ENCODE measurements at regions not wholly inside any gene's neighbourhood (a gene's known extent, or its start where the extent isn't known, plus 50 kb on each side); places are given as distances from the start of the nearest gene placed in this dataset.

DNA sequence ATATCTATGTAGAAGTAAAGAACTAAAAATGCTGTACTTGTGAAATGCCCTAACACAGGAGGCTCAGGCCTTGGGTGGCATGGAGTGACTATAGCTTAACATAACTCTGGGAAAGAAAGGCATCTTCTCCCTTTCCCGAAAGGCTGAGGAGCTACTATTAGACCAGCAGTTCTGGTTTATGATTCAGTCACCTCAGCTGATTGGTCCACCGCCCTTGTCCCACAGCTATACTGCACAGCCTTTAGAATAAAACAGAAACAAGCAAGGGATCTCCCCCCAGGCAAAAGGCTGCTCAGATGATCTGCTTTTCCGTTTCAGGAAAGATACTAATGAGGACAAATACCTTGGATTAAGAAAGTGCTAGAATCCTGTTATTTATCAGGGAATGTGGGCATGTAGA lies 171.3 kb downstream of the SNCA start:
- DNase-seq = no peak

DNA sequence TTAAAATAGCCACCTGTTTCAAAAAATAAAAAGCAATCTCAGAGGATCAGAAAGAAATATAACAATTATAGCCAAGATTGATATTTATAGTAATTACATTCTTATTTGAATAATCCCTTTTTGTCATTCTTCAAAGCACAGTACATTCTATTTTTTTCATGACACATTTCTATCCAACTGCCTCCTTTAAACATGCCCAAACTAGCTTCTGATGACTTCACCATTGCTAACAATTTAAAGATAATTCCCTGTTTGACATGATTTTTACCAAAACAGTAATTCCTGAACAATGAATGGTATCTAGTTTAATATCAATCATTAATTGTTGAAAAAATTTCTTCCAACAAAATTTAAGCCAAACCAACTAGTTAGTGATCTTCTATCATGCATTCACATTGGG lies 172.4 kb downstream of the SNCA start:
- DNase-seq = no peak

DNA sequence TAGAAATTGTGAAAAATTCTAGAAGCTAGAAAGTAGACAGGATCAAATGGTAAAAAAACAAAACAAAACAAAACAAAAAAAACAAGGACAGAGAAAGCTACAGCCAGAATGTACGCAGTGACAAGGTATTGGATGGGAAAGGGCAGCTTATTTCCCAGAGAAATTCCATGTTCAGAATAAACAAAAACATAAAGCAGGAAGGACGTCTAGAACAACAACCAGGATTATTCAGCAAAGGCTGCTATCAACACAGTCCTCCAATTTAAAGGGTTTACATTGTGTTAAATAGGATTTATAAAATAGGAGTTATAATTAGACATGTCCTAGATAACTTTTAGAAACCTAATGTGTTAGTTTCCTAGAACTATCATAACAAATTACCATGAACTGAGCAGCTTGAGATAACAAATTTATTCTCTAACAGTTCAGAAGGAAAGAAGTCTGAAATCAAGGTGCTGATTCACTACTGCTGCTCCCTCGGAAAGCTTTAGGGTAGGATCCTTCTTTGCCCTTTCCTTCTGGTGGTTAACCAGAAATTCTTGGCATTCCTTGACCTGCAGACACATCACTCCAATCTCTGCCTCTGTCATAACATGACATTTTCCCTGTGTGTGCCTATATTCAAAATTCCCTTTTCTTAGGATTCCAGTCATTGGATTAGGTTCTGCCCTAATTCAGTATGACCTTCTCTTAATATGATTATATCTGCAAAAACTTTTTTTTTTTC lies 175.6 kb downstream of the SNCA start:
- DNase-seq = no peak

DNA sequence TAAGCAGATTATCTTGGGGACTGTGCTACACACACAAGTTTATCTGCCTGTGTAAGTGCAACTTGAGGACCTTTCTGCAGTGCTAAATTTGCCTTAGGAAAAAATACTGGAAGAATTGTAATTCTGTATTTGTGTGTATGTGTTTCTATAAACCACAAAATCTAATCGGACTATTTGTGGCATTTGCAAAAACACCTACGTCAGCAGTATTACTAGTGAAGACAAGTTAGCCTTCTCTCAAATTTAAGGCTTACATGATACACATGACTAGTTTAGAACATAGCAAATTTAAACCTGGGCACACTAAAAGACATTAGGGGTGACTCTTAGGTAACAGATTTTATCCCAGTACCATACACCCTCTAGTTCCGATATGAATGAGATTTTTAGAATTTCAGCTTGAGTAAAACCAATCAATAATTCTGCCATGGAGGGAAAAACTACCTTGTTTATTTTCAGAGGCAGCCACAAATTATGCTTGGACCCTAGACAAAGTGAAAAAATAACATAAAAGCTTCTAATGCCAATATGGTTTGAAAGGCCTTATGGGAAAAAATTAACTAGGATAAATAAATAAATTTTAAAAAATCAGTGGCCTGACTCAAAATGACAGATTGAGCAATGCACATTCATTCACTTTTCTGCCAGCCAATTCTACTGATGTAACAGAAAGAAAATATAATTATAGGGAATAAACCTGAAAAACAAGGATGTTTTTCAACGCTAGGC lies 176.4 kb downstream of the SNCA start:
- no peak for DNase-seq

DNA sequence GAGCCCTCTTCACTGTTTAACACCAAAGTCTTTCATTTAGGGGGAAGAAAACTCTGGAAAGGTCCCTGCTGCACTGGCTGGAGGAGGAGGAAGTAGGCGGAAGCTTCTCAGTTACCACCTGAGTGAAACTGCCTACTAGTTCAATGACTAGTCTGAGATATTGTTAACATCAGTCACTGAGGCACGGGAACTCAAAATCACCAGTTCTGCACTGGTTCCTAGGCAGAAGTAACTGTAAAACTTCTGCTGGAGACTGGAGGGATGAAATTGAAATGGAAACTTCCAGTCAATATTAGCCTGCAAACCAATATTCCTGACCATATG lies 178.3 kb downstream of the SNCA start:
- no peak for DNase-seq

DNA sequence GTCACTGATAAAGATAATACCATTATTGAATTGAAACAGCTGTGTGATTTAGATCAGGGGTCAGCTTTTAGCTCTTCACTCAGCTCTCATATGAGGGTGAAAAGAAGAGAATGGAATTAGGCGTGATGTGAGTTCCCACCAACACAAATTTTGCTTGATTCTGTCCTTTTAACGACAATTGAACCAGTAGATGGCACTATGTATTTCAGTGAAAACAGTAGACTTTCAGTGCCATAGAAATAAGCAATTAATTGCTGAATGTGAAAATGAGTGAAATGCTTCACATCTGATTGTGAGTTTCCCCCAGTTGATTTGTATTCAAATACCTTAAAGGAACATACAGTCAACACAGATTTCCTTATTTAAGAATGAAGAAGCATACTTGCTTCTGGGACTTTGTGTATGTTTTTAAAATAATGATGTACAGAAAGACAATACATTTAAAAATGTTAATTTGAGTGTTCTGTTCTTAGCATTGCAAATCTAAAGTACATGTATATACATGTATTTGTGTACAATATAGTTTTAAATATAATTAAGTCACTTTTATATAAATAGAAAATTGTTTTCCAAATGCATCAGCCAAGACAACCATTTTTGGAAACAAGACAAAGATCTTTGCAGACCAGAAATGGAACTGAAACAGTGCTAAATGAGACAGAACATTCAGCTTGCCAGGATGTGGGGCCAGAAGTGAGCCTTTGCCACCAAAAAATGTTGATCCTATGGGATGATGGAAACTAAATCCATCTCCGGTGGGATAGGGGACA lies 178.8 kb downstream of the SNCA start:
- peak; percentile 78 for DNase-seq

DNA sequence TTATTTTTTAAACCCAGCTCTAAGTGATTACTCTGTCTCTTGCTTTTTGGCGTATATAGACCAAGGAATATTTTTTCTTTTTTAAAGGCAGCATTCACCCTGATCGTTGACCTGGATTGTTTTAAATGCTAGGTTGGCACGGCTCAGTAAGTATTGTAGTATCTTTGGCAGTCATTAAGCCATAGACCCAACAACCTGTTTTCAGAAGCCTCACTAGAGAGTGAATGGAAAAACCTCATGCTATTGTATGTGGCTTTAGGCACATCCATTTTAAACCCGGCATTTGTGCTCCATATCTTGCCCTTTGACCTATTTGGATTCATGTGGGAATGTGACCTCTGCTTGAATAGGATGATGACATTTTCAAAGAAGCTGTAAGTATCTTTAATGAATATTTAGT lies 183.9 kb downstream of the SNCA start:
- no peak for DNase-seq

DNA sequence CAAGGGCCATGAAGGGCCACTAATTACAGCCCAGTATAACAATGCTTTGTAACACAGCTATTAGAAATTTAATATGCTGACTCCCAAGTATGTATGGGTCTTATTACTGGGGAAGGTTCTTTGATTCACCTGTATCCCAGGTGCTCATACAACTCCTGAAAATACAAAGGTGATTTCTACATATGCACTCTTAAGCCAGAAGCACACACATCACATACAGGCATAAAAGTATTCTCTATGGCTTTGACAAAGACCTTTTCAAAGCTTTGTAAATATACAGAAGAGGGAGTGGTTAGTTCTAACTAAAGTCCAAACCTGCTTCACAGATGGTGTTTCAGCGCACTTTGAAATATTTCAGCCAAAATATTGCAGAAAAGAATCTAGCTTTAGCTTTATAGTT lies 191.5 kb downstream of the SNCA start:
- DNase-seq = no peak

DNA sequence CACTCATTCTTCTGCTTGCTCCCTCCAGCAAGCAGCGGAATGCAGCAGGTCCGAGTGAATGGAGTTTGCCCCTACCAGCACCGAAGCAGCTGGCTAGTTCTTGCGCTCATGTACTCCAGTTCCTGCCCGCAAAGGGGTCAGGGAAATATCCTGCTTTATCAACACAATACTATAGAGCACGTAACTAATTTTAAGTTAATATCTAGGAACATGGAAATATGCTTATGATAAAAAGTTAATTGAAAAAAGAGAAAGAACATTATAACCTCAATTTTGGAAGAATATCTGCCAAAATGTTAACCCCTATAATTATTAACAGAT lies 195.6 kb downstream of the SNCA start:
- no peak for DNase-seq

DNA sequence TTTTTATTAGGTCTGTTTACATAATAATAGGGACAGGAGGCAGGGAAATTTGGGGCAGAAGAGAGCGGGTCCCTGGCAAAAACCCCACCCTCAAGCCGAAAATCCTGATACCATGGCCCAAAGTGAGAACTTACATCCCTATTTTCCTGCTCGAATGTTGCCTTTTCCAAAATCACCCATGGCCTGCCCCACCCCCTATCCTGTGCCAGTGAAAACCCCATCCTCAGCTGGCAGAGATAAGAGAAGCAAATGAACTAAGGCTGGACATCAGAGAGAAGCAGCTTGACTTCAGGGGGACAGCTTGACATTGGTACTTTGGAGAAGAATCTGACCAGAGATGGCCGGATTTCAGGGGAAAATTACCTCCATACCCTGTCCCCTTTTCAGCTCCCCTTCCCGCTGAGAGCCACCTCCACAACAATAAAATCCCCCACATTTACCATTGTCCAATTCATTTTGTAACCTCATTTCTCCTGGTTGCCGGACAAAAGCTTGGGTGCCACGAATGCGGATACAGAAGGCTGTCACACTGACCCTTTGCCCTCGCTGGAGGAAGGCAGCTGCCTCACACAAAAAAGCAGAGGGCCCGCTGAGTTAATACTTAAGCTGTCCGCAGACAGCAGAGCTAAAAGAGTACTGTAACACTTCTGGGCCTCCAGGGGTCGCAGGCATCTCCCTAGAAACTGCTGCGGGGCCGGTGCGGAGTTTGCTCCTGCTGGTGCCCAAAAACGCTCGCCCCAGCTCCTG lies 196.2 kb downstream of the SNCA start:
- peak; percentile 70 for DNase-seq

DNA sequence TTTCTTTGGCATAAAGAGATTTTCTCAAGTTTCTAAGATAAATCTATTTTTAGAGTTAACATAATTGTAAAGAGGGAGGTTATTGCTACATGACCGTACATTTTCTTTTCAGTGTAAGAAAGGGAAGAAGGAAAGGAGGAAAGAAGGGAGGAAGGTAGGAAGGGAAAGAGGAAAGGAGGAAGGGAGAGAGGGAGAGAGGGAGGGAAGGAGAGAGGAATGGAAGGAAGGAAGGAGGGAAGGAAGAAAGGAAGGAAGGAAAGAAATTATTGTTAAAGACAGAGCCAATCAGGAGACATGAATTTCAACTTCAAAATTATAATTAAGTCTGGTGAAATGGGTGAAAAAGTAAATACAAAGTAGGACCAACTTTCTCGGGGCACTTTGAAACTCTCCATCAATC lies 197.6 kb downstream of the SNCA start:
- DNase-seq = no peak

DNA sequence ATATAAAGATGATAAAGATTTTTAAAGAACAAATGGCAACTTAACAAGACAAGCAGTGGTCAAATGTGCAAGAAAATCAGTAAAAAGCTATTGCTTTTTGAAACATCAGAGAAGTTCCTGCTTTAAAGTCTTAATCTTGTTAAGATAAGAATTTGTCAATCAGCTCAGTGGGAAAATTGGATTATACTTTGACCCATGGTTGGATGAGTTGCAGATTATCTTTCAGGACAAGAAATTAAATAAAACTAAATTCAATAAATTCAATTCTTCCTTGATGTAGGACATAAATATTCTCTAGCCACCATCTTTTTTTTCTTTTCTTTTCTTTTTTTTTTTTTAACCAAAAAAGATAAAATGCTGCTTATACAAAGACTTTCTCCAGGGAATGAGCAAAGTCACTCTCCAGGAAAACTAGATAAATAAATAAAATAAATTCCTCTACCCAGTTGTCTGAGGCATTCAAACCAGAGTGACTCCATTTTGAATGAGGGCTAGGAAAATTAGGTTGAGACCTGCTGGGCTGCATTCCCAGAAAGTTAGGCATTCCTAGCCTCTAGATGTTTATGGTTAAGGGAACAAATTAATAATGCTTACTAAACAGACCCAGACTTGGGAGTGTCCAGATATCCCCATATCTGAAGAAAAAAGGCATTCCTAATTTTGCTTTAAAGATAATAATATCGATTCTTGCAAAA lies 211.2 kb downstream of the SNCA start:
- DNase-seq = no peak

DNA sequence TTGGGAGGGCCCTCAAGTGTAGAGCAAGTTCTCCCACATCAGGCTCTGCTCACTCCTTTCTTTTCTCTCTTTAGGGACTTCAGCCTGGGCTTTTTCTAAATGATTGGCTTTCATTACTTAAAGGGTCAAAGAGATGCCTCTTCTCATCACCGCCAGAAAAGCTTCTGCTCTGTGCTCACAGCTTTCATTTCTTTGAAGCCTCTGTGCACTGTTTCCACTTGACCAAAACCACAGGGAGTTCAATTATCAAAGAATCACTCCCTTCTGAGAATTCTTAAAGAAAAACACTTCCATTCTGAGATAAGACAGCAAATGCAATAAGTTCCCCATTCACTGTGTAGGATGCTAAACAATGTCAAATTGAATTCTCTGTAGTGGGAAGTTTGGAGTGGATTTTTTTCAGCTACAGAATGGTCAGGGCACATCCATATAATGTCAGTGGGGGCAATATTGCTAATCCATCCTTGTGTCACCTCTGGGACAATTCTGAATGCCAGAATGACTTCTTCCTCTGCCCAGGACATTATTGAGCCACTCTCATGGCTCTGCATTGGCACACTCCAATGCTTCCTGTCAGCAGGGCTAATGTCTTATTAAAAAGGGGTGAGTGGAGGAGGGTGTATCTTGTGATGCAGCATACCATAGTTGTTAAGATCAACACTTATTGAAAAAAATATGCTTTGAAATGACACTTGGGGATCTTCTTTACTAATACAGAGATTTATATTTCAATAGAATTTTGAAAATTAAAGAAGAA lies 217.6 kb downstream of the SNCA start:
- peak; percentile 78 for DNase-seq

DNA sequence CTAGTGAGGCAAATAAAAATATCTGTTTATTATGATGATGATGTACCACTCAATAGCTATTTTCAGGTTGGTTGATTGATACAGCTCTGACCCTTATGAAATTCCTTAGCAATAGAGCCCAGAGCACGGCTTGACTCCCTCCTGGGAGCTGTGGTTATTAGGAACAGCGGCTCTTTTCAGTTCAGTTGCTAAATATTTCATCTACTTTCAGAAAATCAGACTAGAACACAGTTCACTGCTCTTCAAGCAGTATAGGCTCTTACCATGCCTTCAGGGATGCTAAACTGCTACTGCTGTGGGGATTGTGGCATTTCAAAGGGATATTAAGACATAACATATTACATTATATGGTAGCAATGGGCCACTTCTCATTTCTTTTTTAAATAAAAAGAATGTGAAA lies 218.8 kb downstream of the SNCA start:
- DNase-seq = no peak

DNA sequence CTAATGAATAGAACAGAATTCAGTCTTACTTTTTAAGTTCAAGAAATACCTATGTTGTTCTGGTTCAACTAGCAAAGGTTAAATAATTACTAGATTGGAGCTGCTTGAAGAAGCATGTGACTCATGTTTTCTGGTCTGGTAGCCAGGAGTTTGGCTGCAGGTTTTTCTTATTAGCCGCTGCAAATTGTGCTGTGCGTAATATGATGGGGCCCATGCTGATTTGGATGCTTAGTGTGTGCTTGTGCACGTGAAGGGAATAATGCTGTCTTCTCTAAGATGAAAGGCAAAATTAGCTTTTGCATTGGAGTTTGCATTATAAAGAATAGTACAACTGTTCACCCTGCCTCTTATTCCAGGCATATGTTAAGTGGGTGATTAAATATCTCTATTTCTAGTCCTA lies 219.6 kb downstream of the SNCA start:
- DNase-seq = no peak

DNA sequence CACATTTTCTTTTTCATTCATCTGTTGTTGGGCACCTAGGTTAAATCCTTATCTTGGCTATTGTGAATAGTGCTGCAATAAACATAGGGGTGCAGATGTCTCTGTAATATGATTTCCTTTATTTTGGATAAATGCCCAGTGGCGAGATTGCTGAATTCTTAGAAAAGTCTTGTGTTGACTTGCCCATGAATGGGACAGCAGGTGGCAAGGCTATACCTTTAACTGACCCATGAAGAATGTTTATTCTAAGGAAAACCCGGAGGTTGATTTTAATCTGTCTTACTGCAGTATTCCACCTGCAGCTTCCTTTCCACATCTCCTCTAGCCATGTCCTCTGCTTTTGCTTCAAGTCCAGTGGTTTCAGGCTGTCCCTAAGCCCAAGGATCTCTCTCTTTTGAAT lies 220.6 kb downstream of the SNCA start:
- no peak for DNase-seq

DNA sequence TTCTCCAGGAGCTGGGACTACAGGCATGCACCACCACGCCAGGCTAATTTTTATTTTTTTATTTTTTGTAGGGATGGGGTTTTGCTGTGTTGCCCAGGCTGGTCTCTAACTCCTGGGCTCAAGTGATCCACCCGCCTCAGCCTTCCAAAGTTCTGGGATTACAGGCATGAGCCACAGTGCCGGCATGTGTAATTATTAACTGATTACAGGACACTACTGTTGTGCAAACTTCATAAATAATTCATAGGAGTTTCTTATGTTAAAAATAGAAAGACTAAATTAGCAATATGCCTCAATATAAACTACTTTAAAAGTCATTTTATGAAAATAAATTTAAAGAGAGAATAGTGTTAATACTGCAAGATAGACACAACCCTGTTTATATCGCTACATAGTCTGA lies 221.9 kb downstream of the SNCA start:
- DNase-seq = no peak

DNA sequence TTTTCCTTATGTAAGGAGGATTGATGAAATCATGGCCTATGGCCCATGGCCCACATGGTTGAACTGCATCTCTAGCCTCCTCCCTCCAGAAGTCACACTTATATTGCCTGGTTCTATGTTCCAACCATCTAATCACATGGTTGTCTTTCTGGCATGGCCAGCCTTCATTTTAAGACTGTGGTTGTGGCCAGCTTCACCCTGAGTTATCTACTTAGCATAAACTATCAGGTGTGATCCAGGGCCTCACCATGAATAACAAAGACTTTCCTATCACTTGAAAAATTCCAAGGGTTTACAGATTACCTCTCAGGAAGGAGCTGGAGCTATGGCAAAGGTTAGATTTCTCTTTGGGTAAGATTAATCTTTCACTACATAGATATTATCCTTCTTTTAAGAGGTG lies 222.8 kb downstream of the SNCA start:
- no peak for DNase-seq

DNA sequence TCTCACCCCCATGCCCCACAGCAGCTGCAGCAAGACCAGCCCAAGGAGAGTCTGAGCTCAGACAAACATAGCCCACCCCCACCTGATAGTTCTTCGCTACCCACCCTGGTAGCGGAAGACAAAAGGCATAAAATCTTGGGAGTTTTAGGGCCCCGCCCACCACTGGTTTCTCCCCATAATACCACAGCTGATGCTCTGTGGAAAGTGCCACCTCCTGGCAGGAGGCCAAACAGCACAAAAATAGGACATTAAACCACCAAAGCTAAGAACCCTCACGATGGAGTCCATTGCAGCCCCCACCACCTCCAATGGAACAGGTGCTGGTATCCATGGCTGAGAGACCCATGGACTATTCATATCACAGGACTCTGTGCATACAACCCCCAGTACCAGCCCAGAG lies 226.7 kb downstream of the SNCA start:
- DNase-seq = no peak

DNA sequence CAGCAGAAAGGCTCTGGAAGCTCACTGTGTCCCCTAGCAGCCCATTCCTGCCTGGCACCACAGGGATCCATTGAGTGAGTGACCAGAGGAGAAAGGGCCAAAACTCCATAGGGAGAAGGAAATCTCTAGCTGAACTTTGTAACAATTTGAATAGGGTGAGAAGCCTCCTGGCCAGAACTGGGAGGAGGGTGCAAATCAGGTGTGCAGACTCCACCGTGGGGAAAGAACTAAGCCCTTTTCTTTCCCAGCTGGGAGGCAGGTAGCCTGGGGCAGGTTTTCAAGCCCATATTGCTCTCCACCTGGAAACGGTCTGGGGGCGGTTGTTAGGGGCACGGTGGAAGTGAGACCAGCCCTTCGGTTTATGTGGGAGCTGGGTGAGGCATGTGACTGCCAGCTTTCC lies 227.2 kb downstream of the SNCA start:
- DNase-seq = no peak

DNA sequence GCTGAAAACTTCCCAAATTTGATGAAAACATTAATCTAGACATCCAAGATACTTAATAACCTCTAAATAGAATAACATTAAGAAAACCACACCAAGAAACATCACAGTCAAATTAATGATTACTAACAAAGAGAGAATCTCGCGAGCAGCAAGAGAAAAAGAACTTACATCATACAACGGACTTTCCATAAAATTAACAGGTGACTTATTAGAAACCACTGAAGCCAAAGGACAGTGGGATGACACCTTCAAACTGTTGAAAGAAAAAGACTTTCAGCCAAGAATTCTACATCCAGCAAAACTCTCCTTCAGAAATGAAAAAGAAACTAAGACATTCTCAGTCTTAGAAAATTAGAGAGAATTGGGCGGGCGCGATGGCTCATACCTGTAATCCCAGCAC lies 232.0 kb downstream of the SNCA start:
- DNase-seq = no peak

DNA sequence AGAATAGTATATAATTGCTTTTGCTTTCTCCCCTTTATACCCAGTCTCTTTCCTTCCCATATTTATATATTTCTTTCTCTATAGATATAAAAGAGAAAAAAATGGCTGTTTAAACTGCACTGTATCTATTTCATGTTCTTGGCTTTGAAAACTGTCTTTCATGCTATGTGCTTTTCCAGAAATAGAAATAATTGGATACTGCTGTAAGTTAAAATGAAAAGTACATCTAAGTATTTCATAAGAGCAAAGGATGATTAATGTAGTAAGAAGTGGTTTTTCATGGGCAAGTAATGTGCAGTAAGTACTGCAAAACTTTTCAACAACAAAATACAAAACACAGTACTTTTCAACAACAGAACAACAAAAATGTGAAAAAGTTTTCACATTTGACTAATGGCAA lies 237.9 kb downstream of the SNCA start:
- no peak for DNase-seq

Measured in hematopoietic multipotent progenitor cell treated with erythropoietin and hydrocortisone succinate and interleukin-3 and kit ligand, for 4 days (in vitro differentiated cells).